DMS 273 (cell line): ENCODE measurements at regions not wholly inside any gene's neighbourhood (a gene's known extent, or its start where the extent isn't known, plus 50 kb on each side); places are given as distances from the start of the nearest gene placed in this dataset.

ENCODE experiments used
- DNase-seq: peaks from one replicate; lab custom pipeline; 2025; ENCODE audit not compliant: unreplicated experiment; lab: John Stamatoyannopoulos, UW

DNA sequence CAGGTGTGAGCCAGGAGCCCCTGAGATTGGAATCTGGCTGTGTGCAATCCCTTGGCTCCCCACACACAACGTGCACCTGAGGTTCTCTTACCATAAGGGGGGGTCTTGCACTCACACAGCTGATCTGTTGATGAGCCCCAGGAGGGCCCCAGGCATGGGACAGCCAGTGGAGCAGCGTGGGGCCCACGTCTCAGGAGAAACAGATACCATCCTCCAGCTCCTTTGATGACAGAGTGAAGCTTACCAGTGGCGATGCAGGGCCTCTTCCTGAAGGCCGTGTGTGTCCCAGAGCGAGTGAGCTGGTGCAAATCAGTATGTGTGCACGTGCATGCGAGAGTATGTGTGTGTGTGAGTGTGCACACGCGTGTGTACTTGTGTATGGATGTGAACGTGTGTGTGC, 287.4 kb downstream of the IRX1 start:
- no peak for DNase-seq

DNA sequence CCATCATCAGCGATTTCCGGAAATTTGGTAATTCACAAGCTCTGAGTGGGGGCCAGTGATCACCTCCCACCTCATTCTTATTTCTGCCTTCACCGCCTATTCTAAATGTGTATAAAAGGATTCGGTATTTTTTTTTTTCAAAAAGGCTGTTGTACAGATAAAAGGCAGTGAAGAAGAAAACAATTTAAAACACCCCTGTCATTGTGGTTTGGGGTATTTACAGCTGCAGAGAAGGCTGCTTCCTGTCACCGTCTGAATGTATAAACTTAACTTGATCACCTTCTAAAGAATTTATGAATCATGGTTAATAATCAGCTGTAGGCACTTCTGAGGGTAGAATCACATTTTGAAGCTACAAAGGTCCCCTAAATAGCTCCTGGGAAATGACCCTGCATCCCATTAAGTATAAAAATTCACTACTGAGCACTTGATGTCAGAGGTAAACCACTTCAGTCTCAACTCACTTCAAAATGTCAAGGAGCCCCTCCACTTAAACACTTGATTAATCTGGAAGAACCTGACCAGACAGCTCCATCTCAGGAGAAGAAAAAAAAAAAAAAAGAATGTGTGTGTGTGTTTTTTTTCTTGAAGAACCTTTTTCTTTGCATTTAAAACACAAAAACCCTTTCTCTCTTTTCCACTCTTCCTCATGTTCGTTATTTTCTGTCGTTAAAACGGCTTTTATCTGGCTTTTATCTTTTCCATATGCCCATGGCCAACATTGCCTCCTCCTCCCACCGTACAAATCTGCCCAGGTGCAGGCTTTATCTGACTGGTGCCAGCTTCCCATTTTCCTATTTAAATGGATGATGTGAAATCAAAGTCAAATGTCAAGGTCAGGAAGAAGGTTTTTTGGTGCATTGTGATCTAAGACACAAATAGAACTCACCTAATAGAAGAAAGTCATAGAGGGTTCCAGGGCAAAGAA, 291.2 kb downstream of the IRX1 start:
- DNase-seq, result no peak

GRCh38 chr5:3888310-3888709, 292.7 kb downstream of the IRX1 start:
- no peak for DNase-seq

DNA sequence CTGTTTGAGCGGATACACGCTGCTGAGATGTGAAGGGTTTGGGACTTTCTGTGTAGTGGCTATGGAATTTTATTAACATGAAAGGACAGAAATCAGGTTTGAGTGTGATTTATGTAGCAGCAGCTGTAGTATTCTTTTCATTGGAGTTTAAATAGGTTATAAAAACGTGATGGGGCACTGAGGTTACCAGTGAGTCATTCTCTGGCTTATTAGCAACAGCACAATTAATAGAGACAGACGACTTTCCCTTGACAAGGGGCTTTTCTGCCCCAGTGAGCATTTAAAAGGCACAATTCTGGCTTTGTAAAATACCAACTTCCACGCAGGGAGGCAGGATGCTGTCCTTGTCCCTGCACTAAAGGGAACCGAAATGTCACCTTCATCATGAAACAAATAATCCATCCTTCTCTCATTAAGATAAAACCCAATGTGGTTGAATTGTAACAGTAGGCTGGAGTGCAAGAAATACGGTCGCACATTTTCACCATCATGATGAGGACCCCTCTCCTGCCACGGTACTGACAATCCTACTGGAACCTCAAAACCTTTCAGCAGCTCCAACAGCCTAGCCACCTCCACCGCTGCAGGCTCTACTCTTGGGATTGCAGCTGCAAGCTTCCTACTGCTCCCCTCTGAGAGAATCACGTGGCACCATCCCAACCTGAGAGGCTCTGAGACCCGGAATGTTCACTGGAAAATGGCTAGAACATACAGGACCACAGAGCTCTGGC, 293.9 kb downstream of the IRX1 start:
- no peak for DNase-seq

DNA sequence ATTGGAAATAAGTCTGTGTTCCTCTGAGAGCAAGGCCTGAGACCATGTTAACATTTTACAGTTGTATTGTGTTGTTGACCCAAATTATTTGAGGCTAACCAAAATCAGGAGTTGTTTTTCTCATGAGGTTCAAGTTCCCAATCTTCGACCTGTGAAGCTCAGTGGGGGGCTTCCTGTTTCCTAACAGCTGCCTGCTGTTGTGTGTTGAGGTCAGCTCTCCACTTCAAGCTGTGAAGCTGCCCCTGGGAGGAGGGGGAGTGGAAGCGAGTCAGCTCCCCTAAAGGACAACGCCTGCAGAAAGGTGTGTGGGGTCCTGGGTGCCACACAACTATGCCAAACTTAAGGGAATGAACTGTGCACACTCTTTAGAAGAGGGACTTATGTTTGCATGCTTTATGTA, 295.5 kb downstream of the IRX1 start:
- no peak for DNase-seq

GRCh38 chr5:3893527-3893926, 297.9 kb downstream of the IRX1 start:
- DNase-seq, result no peak

- DNase-seq, result no peak
Observed at GRCh38 chr5:3893975-3894374, 298.3 kb downstream of the IRX1 start.

DNA sequence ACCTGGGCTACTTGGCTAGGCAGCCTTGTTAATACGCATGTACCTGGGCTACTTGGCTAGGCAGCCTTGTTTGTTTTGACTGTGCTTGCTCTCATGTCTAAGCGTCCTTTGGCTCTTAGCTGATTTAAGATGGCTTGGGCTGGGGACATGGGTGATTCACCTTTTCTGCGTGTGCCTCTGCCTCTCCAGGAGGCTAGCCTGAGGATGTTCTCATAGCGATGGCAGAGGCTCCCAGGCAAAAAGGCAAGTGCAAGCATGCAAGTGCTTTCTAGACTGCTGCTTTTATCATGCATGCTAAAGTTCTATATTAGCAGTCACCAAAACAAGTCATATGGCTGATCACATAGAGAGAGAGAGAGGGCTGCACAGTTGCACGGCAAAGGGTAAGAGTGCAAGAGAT, 300.5 kb downstream of the IRX1 start:
- DNase-seq, result no peak

DNA sequence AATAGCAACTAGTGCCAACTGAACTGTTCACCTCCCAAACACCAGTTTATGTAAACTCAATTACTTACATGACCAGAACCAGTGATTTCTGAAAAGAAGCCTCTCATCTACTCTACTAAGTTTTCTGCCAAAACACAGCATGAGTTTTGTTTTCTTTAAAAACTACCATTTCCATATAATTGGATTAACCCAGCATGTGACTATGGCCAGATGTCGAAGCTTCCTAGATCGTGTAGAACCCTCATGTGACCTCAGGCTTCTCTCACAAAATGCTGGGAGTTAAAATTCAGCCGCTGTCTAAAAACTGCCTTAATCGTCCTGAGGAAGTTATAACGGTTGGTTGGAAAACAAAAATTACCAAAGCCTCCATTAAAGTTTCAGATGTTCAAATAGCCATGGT, 303.5 kb downstream of the IRX1 start:
- no peak for DNase-seq

DNA sequence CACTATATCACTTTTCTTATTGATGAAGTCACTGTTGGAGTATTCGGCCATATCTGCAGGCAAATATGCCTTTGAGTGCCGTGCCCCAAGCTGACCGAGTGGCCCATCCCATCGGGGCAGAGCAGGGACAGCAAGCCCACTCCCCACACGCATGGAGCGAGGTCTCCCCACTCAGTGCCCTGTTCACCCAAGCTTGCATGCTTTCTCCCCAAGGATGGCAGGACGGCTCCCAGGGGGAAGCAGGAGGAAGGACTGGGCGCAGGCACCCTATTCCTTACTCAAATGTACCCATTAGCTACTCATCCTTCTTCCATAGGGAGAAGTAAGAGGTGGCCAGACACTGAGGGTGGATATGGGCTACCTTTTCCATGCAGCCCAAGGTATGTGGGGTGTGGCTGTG, 309.0 kb downstream of the IRX1 start:
- no peak for DNase-seq

DNA sequence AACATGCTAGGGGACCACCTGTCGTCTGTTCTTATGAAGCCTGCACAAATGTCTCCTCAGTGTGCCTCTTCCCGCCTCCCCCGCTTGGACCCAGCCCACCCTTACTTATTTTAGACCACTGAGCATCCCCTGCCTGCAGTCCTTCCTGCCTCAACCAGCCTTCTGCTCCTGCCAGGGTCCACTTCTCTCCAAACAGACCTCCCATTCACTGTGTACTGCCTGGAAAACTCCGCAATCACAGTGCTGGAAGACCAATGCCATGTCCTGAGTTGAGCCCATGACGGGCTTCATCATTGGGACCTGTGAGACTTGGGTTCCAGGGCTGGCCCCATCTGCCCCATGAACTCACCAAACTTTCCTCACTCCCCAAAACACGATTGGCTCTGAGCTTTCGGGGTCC, 309.4 kb downstream of the IRX1 start:
- no peak for DNase-seq

- no peak for DNase-seq
Observed at GRCh38 chr5:3905521-3905920, 309.9 kb downstream of the IRX1 start.

- DNase-seq, result no peak
Observed at GRCh38 chr5:3911111-3911510, 315.5 kb downstream of the IRX1 start.

GRCh38 chr5:3911773-3912172, 316.1 kb downstream of the IRX1 start:
- DNase-seq, result no peak

DNA sequence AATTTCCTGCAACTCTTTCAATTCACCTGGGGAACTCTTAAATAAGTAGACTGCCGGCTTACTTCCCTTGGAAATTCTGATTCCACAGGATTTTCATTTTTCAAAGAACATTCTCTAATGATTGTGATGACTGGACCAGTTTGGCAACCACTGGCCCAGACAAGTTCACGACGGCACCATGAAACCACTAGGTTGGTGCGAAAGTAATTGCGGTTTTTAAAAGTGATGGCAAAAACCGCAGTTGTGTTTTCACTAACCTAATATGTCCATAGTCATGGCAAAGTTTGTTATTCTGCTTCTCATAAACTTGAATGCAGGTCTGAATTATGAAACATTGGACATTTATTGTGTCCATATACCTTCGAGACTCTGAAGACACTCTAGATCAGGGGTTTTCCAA, 317.2 kb downstream of the IRX1 start:
- no peak for DNase-seq

- DNase-seq, result no peak
Observed at GRCh38 chr5:3913279-3913678, 317.6 kb downstream of the IRX1 start.

DNA sequence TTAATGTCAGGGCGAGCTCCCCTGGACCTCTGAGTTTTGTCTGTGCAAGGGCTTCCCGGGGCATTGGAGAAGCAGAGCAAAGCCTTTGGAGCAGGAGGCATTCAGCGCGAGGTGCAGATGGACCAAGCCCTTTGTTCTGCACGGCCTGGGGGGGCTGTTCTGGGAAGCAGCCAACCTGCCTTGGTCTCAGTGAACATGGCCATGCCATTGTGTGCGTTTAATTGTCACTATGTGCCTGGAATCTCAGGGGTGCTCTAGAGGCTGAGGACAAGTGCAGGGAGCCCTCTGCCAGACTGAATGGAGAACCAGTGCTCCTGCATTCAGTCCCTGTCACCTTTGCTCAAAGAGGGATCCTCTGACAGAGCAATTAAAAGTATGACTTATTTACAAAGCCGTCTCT, 329.4 kb downstream of the IRX1 start:
- no peak for DNase-seq

GRCh38 chr5:3925935-3926334, 330.3 kb downstream of the IRX1 start:
- DNase-seq, result no peak

GRCh38 chr5:3929799-3930198, 334.2 kb downstream of the IRX1 start:
- no peak for DNase-seq

- DNase-seq, result no peak
Observed at GRCh38 chr5:3931976-3932375, 336.3 kb downstream of the IRX1 start.

DNA sequence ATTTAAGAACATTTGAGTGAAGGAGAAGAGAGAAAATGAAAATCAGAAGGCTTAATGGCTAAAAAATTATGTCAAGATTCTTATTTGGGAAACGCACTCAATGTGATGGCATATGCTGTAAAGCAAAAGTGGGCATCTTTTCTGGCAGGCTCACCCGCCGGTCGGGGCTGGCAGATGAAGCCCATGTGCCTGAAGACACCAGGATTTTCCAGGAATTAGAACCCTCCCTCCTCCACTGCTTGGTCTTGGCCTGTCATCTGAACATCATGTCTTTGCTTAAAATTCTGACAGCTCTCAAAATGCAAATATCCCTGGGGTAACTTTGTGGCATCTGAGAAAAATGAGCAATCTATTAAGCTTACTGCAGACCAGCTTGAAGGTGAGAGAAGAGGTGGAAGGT, 337.9 kb downstream of the IRX1 start:
- no peak for DNase-seq

GRCh38 chr5:3933966-3934365, 338.3 kb downstream of the IRX1 start:
- DNase-seq, result no peak
